ENCODE measurements at regions not wholly inside any gene's neighbourhood (a gene's known extent, or its start where the extent isn't known, plus 50 kb on each side); places are given as distances from the start of the nearest gene placed in this dataset.

- Mint-ChIP-seq H3K4me1 (ENCODE audit: unreplicated experiment) (peaks cover 16% of the 10 kb centered on the region), H3K27me3 (peaks cover 4% of the 10 kb centered on the region), H3K27ac (peak overlapping the region; percentile 56), H3K36me3 (no peaks in the 10 kb centered on the region), H3K9me3 (no peaks in the 10 kb centered on the region), H3K4me3 (no peak overlapping the region)
- DNase-seq (ENCODE audit: extremely low spot score, unreplicated experiment), result peak; percentile 56
- TF ChIP-seq CTCF (conservative IDR thresholded peaks at IDR 0.05), result no peak
These were observed 156.8 kb downstream of the DLL1 start for GRCh38 chr6:170134031-170134470.

GRCh38 chr6:170132561-170132991 lies 158.3 kb downstream of the DLL1 start:
- peaks cover 16% of the 10 kb centered on the region for H3K4me1 Mint-ChIP-seq (ENCODE audit: unreplicated experiment)
- TF ChIP-seq CTCF (conservative IDR thresholded peaks at IDR 0.05), result no peak

GRCh38 chr6:170132011-170132521 lies 158.8 kb downstream of the DLL1 start:
- H3K36me3 Mint-ChIP-seq, result no peaks in the 10 kb centered on the region
- DNase-seq (ENCODE audit: extremely low spot score, unreplicated experiment), result peak; percentile 24
- TF ChIP-seq CTCF (conservative IDR thresholded peaks at IDR 0.05), result no peak
- no peak overlapping the region for H3K4me3 Mint-ChIP-seq
- no peak overlapping the region for H3K27ac Mint-ChIP-seq
- no peaks in the 10 kb centered on the region for H3K9me3 Mint-ChIP-seq
- peaks cover 4% of the 10 kb centered on the region for H3K27me3 Mint-ChIP-seq
- H3K4me1 Mint-ChIP-seq (ENCODE audit: unreplicated experiment), result peaks cover 16% of the 10 kb centered on the region

More at GRCh38 chr6:170132561-170132991, 158.3 kb downstream of the DLL1 start:
- no peaks in the 10 kb centered on the region for H3K9me3 Mint-ChIP-seq
- peaks cover 4% of the 10 kb centered on the region for H3K27me3 Mint-ChIP-seq
- DNase-seq (ENCODE audit: extremely low spot score, unreplicated experiment), result peak; percentile 53
- H3K4me3 Mint-ChIP-seq, result no peak overlapping the region
- no peak overlapping the region for H3K27ac Mint-ChIP-seq
- H3K36me3 Mint-ChIP-seq, result no peaks in the 10 kb centered on the region

GRCh38 chr6:170131351-170131750 lies 159.5 kb downstream of the DLL1 start:
- H3K9me3 Mint-ChIP-seq, result no peaks in the 10 kb centered on the region
- DNase-seq (ENCODE audit: extremely low spot score, unreplicated experiment), result peak; percentile 40

GRCh38 chr6:170130771-170131241 lies 160.1 kb downstream of the DLL1 start:
- peak; percentile 62 for DNase-seq (ENCODE audit: extremely low spot score, unreplicated experiment)
- no peak for TF ChIP-seq CTCF (conservative IDR thresholded peaks at IDR 0.05)
- no peak overlapping the region for H3K27ac Mint-ChIP-seq
- no peaks in the 10 kb centered on the region for H3K36me3 Mint-ChIP-seq
- H3K4me3 Mint-ChIP-seq, result no peak overlapping the region
- H3K27me3 Mint-ChIP-seq, result peaks cover 4% of the 10 kb centered on the region
- H3K4me1 Mint-ChIP-seq (ENCODE audit: unreplicated experiment), result peaks cover 16% of the 10 kb centered on the region
- no peaks in the 10 kb centered on the region for H3K9me3 Mint-ChIP-seq

More at GRCh38 chr6:170131351-170131750, 159.5 kb downstream of the DLL1 start:
- Mint-ChIP-seq H3K4me1 (ENCODE audit: unreplicated experiment) (peaks cover 16% of the 10 kb centered on the region), H3K36me3 (no peaks in the 10 kb centered on the region), H3K4me3 (no peak overlapping the region), H3K27ac (no peak overlapping the region), H3K27me3 (peaks cover 4% of the 10 kb centered on the region)
- TF ChIP-seq CTCF (conservative IDR thresholded peaks at IDR 0.05), result no peak

Measured in type B pancreatic cell (in vitro differentiated cells).